ENCODE measurements at regions not wholly inside any gene's neighbourhood (a gene's known extent, or its start where the extent isn't known, plus 50 kb on each side); places are given as distances from the start of the nearest gene placed in this dataset.
A peak's percentile ranks its signal among the peaks of the same experiment; 100 is the strongest.

GRCh38 chr3:152079980-152080379, 188.7 kb upstream of the MBNL1 start:
- H3F3A ChIP-seq (ENCODE audit: low read depth): no peaks in the 10 kb centered on the region; the same call in 1 of the 2 replicates
- no peaks in the 10 kb centered on the region for H3K27me3 ChIP-seq (ENCODE audit: insufficient read depth, low read length, poor library complexity, severe bottlenecking)
- TF ChIP-seq EZH2phosphoT487 (IDR thresholded peaks at IDR 0.05; ENCODE audit: borderline replicate concordance) (no peak), CTCF (conservative IDR thresholded peaks at IDR 0.05; ENCODE audit: low read length) (no peak)
- H4K20me1 ChIP-seq (ENCODE audit: insufficient read depth, low read length, poor library complexity, severe bottlenecking): no peaks in the 10 kb centered on the region
- no peak overlapping the region for H3K9ac ChIP-seq (ENCODE audit: low read depth, low read length, poor library complexity, severe bottlenecking)
- peaks cover 26% of the 10 kb centered on the region for H3K4me1 ChIP-seq (ENCODE audit: insufficient read depth, low read length, poor library complexity, severe bottlenecking)
- no peaks in the 10 kb centered on the region for H3K79me2 ChIP-seq (ENCODE audit: insufficient read depth, low read length)
- H3K4me3 ChIP-seq (ENCODE audit: low read length, poor library complexity, severe bottlenecking): no peak overlapping the region
- H3K9me2 ChIP-seq (replicated peaks; ENCODE audit: low read depth, low read length): no peaks in the 10 kb centered on the region
- H3K4me2 ChIP-seq (ENCODE audit: low read depth, low read length, poor library complexity, severe bottlenecking): no peak overlapping the region
- H3K36me3 ChIP-seq (ENCODE audit: insufficient read depth, low read length): no peaks in the 10 kb centered on the region
- H2AFZ ChIP-seq (ENCODE audit: low read length): no peak overlapping the region
- peaks cover 3% of the 10 kb centered on the region; the same call in 1 of the 2 replicates for H3K9me3 ChIP-seq (ENCODE audit: insufficient read depth, low read depth, low read length)

GRCh38 chr3:152083135-152083534, 185.6 kb upstream of the MBNL1 start:
- H3K9ac ChIP-seq (ENCODE audit: low read depth, low read length, poor library complexity, severe bottlenecking): no peak overlapping the region
- H4K20me1 ChIP-seq (ENCODE audit: insufficient read depth, low read length, poor library complexity, severe bottlenecking): no peaks in the 10 kb centered on the region

GRCh38 chr3:152084441-152085158, 184.1 kb upstream of the MBNL1 start:
- Histone ChIP-seq H3F3A (ENCODE audit: low read depth) (no peaks in the 10 kb centered on the region; the same call in 1 of the 2 replicates), H3K4me3 (ENCODE audit: low read length, poor library complexity, severe bottlenecking) (no peak overlapping the region), H3K27me3 (ENCODE audit: insufficient read depth, low read length, poor library complexity, severe bottlenecking) (no peaks in the 10 kb centered on the region), H3K79me2 (ENCODE audit: insufficient read depth, low read length) (no peaks in the 10 kb centered on the region), H2AFZ (ENCODE audit: low read length) (no peak overlapping the region), H3K9me3 (ENCODE audit: insufficient read depth, low read depth, low read length) (no peaks in the 10 kb centered on the region; the same call in 1 of the 2 replicates), H3K36me3 (ENCODE audit: insufficient read depth, low read length) (no peaks in the 10 kb centered on the region), H3K4me1 (ENCODE audit: insufficient read depth, low read length, poor library complexity, severe bottlenecking) (peaks cover 42% of the 10 kb centered on the region), H3K9me2 (replicated peaks; ENCODE audit: low read depth, low read length) (no peaks in the 10 kb centered on the region), H3K9ac (ENCODE audit: low read depth, low read length, poor library complexity, severe bottlenecking) (no peak overlapping the region), H4K20me1 (ENCODE audit: insufficient read depth, low read length, poor library complexity, severe bottlenecking) (no peaks in the 10 kb centered on the region), H3K4me2 (ENCODE audit: low read depth, low read length, poor library complexity, severe bottlenecking) (peak overlapping the region; percentile 49)
- TF ChIP-seq CTCF (conservative IDR thresholded peaks at IDR 0.05; ENCODE audit: low read length) (no peak), EZH2phosphoT487 (IDR thresholded peaks at IDR 0.05; ENCODE audit: borderline replicate concordance) (no peak)

More at GRCh38 chr3:152083135-152083534, 185.6 kb upstream of the MBNL1 start:
- Histone ChIP-seq H3K4me1 (ENCODE audit: insufficient read depth, low read length, poor library complexity, severe bottlenecking) (peaks cover 42% of the 10 kb centered on the region), H3K4me3 (ENCODE audit: low read length, poor library complexity, severe bottlenecking) (no peak overlapping the region), H3K36me3 (ENCODE audit: insufficient read depth, low read length) (no peaks in the 10 kb centered on the region), H3F3A (ENCODE audit: low read depth) (no peaks in the 10 kb centered on the region; the same call in 1 of the 2 replicates), H3K27me3 (ENCODE audit: insufficient read depth, low read length, poor library complexity, severe bottlenecking) (no peaks in the 10 kb centered on the region), H3K79me2 (ENCODE audit: insufficient read depth, low read length) (no peaks in the 10 kb centered on the region), H2AFZ (ENCODE audit: low read length) (no peak overlapping the region), H3K4me2 (ENCODE audit: low read depth, low read length, poor library complexity, severe bottlenecking) (no peak overlapping the region), H3K9me2 (replicated peaks; ENCODE audit: low read depth, low read length) (no peaks in the 10 kb centered on the region), H3K9me3 (ENCODE audit: insufficient read depth, low read depth, low read length) (peaks cover 3% of the 10 kb centered on the region; the same call in 1 of the 2 replicates)
- no peak for TF ChIP-seq CTCF (conservative IDR thresholded peaks at IDR 0.05; ENCODE audit: low read length)
- TF ChIP-seq EZH2phosphoT487 (IDR thresholded peaks at IDR 0.05; ENCODE audit: borderline replicate concordance): no peak

All from Loucy (cell line).